ENCODE measurements at regions not wholly inside any gene's neighbourhood (a gene's known extent, or its start where the extent isn't known, plus 50 kb on each side); places are given as distances from the start of the nearest gene placed in this dataset.

GRCh38 chr2:82524826-82525225, 1934.3 kb downstream of the SUCLG1 start (continued):
- no peak for TF ChIP-seq CHD7 (IDR thresholded peaks at IDR 0.05; ENCODE audit: low read depth, low read length)
